Progenitor cell of endocrine pancreas (in vitro differentiated cells): ENCODE measurements at regions not wholly inside any gene's neighbourhood (a gene's known extent, or its start where the extent isn't known, plus 50 kb on each side); places are given as distances from the start of the nearest gene placed in this dataset.

Experiments used
- DNase-seq: peaks from one replicate; pipeline ENCODE4 v3.0.0; 2021; ENCODE audit warnings: low spot score; ENCODE audit not compliant: unreplicated experiment
- H3K27ac Mint-ChIP-seq: 2 replicates; pipeline ENCODE4 v1.8.0; 2021; ENCODE audit warnings: mild to moderate bottlenecking, moderate library complexity, mixed read lengths
- H3K27me3 Mint-ChIP-seq: 2 replicates; pipeline ENCODE4 v1.8.0; 2021; ENCODE audit warnings: mixed read lengths
- H3K36me3 Mint-ChIP-seq: 2 replicates; pipeline ENCODE4 v1.8.0; 2022; ENCODE audit warnings: mixed read lengths; ENCODE audit not compliant: insufficient read depth
- H3K4me1 Mint-ChIP-seq: 2 replicates; pipeline ENCODE4 v1.8.0; 2021; ENCODE audit warnings: low read depth, mixed read lengths
- H3K4me3 Mint-ChIP-seq: 2 replicates; pipeline ENCODE4 v1.8.0; 2021; ENCODE audit warnings: low read depth, mild to moderate bottlenecking, moderate library complexity, mixed read lengths
- H3K9me3 Mint-ChIP-seq: 2 replicates; pipeline ENCODE4 v1.8.0; 2021; ENCODE audit warnings: low read depth, mixed read lengths
- TF ChIP-seq, protein P1 (sequence below): fragments of 200-600 bp; sonication (generic); IDR thresholded peaks from one replicate; pipeline ENCODE4 v1.5.0; 2021; ENCODE audit warnings: antibody characterized with exemption, mild to moderate bottlenecking; ENCODE audit not compliant: unreplicated experiment

DNA sequence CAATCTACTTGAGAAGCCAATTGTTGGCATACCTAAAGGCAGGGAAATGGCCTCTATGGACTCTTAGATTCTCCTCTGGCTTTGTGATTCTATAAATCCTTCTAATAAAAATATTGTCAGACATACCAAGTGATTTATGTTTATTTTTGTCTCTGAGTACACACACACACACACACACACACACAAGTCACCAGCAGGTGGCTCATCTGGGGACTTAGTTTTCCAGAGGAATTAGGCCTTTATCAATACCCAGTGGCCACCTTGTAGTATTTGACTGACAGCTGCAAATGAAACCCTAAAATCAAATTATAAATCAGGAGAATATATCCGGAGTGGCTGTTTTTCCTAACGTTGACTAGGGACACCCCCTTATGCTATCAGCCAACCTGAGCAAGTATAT, 258.5 kb downstream of the BRINP2 start:
- H3K36me3 Mint-ChIP-seq = no peaks in the 10 kb centered on the region
- no peak overlapping the region for H3K27ac Mint-ChIP-seq
- no peaks in the 10 kb centered on the region for H3K9me3 Mint-ChIP-seq
- no peak for DNase-seq
- TF ChIP-seq, protein P1, sequence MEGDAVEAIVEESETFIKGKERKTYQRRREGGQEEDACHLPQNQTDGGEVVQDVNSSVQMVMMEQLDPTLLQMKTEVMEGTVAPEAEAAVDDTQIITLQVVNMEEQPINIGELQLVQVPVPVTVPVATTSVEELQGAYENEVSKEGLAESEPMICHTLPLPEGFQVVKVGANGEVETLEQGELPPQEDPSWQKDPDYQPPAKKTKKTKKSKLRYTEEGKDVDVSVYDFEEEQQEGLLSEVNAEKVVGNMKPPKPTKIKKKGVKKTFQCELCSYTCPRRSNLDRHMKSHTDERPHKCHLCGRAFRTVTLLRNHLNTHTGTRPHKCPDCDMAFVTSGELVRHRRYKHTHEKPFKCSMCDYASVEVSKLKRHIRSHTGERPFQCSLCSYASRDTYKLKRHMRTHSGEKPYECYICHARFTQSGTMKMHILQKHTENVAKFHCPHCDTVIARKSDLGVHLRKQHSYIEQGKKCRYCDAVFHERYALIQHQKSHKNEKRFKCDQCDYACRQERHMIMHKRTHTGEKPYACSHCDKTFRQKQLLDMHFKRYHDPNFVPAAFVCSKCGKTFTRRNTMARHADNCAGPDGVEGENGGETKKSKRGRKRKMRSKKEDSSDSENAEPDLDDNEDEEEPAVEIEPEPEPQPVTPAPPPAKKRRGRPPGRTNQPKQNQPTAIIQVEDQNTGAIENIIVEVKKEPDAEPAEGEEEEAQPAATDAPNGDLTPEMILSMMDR = peak; percentile 15
- H3K4me3 Mint-ChIP-seq = no peak overlapping the region
- peaks cover 8% of the 10 kb centered on the region for H3K27me3 Mint-ChIP-seq
- H3K4me1 Mint-ChIP-seq = no peaks in the 10 kb centered on the region

DNA sequence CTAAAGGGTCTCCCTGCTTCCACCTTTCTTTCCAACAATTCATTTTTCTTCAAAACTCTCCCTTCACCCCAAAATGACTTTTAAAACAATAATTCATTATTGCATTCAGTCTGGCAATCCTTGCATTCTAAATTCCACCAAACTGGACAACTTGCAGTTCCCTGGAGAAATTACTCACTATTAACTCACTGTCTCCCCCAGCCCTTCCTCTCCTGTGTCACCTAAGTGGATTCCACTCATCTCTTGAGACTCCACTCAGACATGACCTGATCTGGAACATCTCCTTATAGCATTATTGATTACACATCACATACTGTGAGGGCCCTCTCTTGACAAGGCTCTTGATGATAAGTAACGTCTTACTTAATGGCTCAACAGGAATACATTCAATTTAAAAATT, 257.1 kb downstream of the BRINP2 start:
- H3K36me3 Mint-ChIP-seq = no peaks in the 10 kb centered on the region
- TF ChIP-seq, protein P1 = no peak
- H3K27me3 Mint-ChIP-seq = peaks cover 8% of the 10 kb centered on the region
- H3K27ac Mint-ChIP-seq = no peak overlapping the region
- no peaks in the 10 kb centered on the region for H3K9me3 Mint-ChIP-seq
- H3K4me1 Mint-ChIP-seq = no peaks in the 10 kb centered on the region
- no peak for DNase-seq
- no peak overlapping the region for H3K4me3 Mint-ChIP-seq

DNA sequence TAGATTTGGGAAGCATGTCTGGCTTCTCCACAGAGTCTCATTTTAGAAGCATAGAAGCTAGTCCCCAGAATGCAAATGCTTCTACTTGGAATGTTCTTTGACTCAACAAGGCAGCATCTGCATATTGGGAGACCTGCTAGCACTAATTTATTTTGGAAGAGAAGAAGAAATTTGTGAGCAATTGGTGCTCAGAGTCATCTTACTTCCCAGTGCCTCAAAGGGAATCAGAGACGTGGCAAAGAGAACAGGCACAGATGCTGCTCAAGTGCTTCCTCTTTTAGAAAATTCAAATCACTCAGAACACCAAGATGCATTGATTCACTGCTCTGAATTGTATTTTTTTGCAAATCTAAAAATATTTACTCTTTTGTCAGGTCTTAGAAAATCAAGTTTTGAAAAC, 255.7 kb downstream of the BRINP2 start:
- Mint-ChIP-seq H3K4me1 (no peaks in the 10 kb centered on the region), H3K4me3 (no peak overlapping the region), H3K27me3 (peaks cover 8% of the 10 kb centered on the region), H3K27ac (no peak overlapping the region), H3K9me3 (no peaks in the 10 kb centered on the region), H3K36me3 (no peaks in the 10 kb centered on the region)
- TF ChIP-seq, protein P1 = no peak
- no peak for DNase-seq

DNA sequence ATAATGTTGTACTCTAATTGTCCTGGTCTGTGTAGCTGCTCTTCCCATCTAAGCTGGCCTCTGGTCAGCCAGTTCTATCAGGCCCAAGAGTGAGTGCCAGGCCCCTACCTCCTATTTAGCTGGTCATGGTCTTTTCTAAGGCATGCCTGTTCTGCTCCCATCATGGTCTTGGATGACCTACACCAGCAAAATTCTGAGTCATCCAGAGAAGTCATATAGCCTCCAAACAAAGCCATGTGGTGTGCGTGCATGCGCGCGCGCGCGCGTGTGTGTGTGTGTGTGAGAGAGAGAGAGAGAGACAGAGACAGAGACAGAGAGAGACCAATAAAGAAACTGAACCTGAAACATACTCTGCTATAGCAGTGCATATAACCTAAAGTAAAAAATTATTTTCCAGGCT, 254.4 kb downstream of the BRINP2 start:
- Mint-ChIP-seq H3K4me1 (no peaks in the 10 kb centered on the region), H3K9me3 (no peaks in the 10 kb centered on the region), H3K27ac (no peak overlapping the region), H3K36me3 (no peaks in the 10 kb centered on the region), H3K27me3 (peaks cover 3% of the 10 kb centered on the region), H3K4me3 (no peak overlapping the region)
- TF ChIP-seq, protein P1 = no peak
- DNase-seq = no peak

DNA sequence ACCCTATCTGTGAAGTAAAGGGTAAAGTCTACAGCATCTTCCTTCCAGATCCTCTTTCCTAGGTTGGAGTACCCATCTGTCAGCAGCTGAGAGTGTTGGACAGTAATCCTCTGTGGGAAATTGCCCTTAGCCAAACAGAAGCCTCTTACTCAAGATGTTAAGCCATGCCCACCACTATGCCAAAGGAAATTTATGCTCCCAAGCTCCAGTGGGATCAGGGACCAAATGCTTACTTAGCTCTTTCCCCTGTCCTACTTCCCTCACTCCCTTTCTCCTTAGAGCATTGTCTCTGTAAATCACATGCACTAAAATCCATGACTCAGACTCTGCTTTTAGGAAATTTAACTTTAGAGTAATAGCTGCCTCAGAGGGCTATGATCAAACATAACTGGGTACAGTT, 254.0 kb downstream of the BRINP2 start:
- no peaks in the 10 kb centered on the region for H3K4me1 Mint-ChIP-seq
- peaks cover 3% of the 10 kb centered on the region for H3K27me3 Mint-ChIP-seq
- H3K4me3 Mint-ChIP-seq = no peak overlapping the region
- no peaks in the 10 kb centered on the region for H3K36me3 Mint-ChIP-seq
- TF ChIP-seq, protein P1 = no peak
- DNase-seq = no peak
- H3K27ac Mint-ChIP-seq = no peak overlapping the region
- H3K9me3 Mint-ChIP-seq = no peaks in the 10 kb centered on the region
